ENCODE measurements at regions not wholly inside any gene's neighbourhood (a gene's known extent, or its start where the extent isn't known, plus 50 kb on each side); places are given as distances from the start of the nearest gene placed in this dataset.

GRCh38 chr13:24050292-24050711 lies 110.2 kb upstream of the SPATA13 start:
- no peak for DNase-seq (ENCODE audit: low read depth in 2 of 2)

GRCh38 chr13:24050796-24051715 lies 109.5 kb upstream of the SPATA13 start:
- no peak for DNase-seq (ENCODE audit: low read depth in 2 of 2)

DNA sequence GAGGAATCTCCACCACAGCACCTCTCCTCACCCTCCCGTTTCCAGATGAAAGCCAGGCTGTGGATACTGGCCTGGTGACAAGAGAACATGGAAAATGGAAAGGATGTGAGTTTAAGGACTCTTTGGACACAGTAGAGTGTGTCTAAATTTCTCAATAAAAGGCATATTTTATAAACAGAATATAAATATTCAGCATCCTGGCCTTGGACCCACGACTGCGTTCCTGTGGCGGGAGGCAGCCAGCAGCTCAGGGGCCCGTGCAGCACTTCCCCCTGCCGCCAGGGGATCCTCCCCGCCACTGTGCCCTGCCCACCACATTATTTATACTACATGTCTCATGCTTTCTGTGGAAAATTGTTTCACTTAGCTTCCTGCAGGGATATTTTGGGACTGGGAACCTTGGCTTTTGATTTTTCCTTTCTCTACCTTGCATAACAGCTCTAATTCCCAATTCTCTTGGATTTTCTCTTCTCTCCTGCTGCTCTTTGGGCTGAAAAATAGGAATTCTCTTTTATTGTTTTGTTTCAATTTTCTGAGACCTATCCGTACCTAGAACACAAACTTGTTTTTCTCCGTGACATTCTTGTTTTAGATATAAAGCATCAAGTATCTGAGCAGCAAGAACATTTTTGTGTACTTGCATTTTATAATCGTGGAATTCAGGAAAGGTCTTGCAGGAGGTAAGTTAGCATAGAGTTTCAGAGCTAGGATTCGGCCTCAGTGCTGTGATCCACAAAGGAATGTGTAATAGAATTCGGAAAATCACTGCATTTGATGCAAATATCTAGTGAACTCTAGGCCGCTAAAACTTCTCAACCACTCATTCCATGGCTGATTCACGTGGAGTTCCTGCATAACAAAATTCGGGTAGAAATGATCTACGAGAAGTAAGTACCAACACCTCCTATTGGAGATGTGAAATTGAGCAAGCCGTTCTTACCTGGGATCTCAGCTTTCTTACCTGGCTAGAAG lies 107.7 kb upstream of the SPATA13 start:
- DNase-seq (ENCODE audit: low read depth in 2 of 2): no peak

GRCh38 chr13:24053519-24054251 lies 106.8 kb upstream of the SPATA13 start:
- DNase-seq (ENCODE audit: low read depth in 2 of 2): peak; percentile 28 to 48

DNA sequence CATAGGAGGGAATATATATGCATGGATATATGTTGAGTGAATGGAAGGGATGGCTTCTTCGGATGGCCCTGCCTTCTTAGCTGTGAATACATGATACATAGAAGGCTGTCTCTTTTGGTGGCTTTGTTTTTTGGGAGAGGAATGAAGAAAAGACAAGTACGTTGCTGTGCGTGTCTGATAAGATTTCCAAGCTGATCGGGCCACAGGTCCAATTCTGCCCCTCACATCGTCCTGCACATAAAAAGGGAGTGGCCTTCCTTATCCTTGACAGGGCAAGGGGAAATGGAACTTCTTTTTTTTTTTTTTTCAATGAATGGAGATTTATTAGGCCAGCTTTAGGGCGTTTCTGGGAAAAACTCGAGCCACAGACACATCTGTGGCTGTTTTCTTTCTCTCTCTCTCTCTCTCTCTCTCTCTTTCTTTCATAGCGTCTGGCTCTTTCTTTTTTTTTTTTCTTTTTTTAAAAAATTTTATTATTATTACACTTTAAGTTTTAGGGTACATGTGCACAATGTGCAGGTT lies 103.8 kb upstream of the SPATA13 start:
- no peak for DNase-seq (ENCODE audit: low read depth in 2 of 2)

GRCh38 chr13:24060993-24061392 lies 99.5 kb upstream of the SPATA13 start:
- no peak for DNase-seq (ENCODE audit: low read depth in 2 of 2)

DNA sequence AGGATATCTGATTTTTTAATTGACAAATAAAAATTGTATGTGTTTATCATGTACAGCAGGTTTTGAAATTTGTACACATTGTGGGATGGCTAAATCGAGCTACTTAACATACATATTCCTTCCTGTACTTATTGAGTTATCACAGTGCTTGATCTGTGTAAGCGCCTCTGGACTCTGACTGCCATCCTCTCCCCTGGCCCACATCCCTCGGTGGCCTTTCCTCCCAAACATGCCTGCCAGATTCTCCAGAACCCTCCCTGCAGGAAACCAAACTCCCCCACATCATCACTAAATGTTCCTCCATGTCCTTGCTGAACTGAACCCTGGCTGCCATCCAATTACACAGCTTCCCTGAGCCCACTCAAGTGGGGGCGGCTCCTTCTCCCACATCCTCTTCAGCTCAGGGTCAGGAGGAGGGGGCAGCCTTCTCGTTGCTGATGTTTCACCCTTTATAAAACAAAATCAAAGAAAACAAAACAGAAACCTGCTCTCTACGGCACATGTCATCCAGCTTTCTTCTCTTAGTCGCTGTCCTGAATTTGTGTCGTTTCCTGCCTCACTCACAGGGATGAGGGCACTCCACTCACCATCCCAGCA lies 97.1 kb upstream of the SPATA13 start:
- no peak for DNase-seq (ENCODE audit: low read depth in 2 of 2)

DNA sequence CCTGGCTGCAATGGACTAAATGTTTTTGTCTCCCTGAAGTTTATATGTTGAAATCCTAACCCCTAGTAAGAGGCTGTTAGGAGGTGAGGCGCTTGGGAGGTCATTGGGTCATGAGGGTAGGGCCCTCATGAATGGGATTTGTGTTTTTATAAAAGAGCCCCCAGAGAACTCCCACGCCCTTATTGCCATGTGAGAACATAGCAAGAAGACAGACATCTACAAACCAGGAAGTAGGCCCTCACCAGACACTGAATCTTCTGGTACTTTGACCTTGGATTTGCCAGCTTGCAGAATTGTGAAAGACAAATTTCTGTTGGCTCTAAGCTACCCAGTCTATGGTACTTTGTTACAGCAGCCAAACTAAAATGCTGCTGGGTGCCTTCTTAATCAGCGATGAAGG lies 96.1 kb upstream of the SPATA13 start:
- DNase-seq (ENCODE audit: low read depth in 2 of 2): no peak

GRCh38 chr13:24065176-24065575 lies 95.3 kb upstream of the SPATA13 start:
- no peak for DNase-seq (ENCODE audit: low read depth in 2 of 2)

- no peak for DNase-seq (ENCODE audit: low read depth in 2 of 2)
These were observed 93.9 kb upstream of the SPATA13 start for GRCh38 chr13:24066405-24067295.

DNA sequence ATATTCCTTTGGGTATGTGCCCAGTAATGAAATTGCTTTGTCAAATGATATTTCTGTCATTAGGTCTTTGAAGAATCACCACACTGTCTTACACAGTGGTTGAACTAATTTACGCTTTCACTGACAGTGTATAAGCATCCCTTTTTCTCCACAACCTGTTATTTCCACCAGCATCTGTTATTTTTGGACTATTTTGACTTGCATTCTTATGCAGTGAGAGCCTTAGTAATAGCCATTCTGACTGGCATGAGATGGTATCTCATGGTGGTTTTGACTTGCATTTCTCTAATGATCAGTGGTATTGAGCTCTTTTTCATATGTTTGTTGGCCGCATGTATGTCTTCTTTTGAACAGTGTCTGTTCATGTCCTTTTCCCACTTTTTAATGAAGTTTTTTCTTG lies 92.0 kb upstream of the SPATA13 start:
- DNase-seq (ENCODE audit: low read depth in 2 of 2): no peak

DNA sequence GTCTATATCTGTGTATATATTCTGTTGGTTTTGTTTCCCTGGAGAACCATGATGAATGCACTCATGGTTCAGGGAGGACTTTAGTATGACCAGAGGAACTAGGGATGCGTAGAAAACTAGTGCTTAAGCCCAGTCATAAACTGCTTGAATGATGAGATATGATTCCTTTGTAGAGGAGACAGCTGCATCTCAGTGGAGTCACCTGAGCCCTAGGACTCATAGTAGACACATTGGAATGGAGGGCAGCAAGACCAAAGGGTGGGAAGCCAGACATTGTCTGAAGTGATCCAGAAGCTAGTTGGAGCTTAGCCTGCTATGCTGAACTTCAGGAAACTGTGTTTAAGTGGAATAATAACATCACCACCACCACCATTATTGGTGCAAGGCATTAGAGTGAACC lies 89.5 kb upstream of the SPATA13 start:
- DNase-seq (ENCODE audit: low read depth in 2 of 2): no peak

DNA sequence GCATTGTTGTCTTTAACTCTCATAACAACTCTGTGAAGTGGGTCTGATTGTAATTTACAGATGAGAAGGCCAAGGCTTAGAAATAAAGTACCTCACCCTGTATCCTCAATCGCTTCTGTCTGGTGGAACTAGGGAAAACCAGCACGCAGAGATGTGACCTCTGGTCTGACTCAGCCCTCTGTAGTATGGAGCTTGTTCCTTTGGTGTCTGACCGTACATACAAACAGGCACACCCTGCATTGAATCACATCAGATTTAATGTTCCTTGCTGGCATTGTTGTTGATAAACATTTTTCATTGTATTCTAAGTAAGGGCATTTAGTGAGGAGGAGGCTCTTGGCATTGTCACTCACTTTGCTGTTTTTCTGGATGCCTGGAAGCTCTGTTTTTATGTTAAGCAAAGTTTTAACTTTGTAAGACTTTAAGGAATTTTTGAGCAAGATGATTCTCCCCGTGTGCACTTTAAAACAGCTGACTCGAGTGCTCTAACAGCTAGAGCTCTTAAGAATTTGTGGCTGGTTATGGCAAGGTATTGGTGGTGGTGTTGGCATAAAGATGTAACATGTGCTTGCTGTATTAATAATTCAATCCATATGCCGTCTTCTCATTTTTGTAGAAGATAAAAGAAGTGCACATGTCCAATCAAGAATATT lies 89.0 kb upstream of the SPATA13 start:
- DNase-seq (ENCODE audit: low read depth in 2 of 2): no peak

DNA sequence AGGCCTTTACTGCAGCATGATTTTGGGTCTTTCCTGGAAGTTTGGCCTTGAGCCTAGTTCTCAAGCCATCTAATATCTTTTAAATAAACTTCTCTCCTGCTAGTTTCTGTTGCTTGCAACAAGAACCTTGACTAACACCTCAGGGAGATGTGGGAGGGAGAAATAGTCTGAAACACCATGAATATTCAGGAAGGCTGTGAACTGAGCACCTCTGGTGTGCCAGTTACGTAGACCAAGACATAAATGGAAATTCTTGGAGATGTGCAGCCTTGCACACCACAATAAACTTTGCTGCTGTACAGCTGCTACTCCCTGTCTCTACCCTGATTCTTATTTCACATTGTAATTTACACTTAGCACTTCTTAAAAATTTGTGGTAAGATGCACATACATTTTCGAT lies 86.9 kb upstream of the SPATA13 start:
- no peak for DNase-seq (ENCODE audit: low read depth in 2 of 2)

- no peak for DNase-seq (ENCODE audit: low read depth in 2 of 2)
These were observed 85.8 kb upstream of the SPATA13 start for GRCh38 chr13:24074678-24075077.

DNA sequence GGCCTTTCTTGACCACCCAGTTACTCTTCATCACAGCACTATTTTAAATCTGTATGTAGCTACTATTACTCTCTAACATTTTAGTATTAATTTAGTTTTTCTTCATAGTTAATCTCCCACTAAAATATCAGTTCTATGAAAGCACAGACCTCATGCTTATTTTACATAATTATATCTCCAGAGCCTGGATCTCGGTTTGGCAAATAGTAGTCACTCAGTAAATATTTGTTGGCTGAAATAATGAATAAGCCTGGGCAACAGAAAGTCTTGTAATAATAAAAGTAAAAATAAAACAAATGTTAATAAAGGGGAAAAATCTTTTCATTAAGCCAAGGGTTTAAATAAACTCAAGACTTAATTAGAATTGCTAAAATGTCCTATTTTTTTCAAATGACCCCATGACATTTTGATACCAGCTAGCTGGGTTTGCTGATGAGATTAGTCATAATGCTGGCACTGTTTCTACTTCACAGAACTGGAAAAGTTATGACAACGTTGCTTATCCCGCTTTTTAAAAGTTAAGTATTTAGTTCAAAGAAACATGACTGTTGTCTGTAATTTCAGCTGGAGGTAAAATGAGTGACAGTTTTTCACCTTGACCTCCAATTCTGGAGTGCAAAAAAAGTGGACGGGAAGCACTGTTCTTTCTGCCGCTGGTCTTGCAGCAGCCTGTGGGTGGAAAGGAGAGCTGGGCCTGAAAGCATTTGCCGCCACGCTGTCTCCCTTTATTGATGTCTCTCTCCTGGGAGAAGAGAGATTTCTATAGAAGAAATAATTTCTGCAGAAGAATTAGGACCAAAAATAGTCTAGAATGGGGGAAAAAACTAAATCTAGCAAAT lies 85.2 kb upstream of the SPATA13 start:
- DNase-seq (ENCODE audit: low read depth in 2 of 2): no peak

DNA sequence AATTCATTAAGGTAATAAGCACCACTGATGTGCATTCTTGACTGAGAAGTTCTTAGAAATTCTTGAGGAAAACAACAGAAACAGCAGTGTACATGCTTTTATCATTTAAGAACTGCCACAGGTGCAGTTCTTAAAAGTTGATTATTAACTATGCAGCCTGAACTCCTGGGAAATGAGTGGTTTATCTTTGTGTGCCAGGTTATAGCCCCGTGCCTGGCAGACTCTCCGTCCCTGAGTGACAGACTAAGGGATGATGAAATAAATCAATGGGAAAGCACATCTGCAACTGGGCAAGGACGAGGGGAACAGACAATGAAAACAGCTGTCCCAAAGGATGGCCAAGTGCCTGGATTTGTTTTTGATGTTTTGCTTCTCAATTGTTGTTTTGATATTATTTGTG lies 84.4 kb upstream of the SPATA13 start:
- DNase-seq (ENCODE audit: low read depth in 2 of 2): no peak

GRCh38 chr13:24076636-24077035 lies 83.9 kb upstream of the SPATA13 start:
- DNase-seq (ENCODE audit: low read depth in 2 of 2): no peak

- no peak for DNase-seq (ENCODE audit: low read depth in 2 of 2)
These were observed 80.4 kb upstream of the SPATA13 start for GRCh38 chr13:24080134-24080533.
